ENCODE measurements at regions not wholly inside any gene's neighbourhood (a gene's known extent, or its start where the extent isn't known, plus 50 kb on each side); places are given as distances from the start of the nearest gene placed in this dataset.
"Not testable (repeated sequence)": the region's sequence is repeated elsewhere in the genome, so short reads cannot be mapped to it uniquely, and the experiment has no call there.

DNA sequence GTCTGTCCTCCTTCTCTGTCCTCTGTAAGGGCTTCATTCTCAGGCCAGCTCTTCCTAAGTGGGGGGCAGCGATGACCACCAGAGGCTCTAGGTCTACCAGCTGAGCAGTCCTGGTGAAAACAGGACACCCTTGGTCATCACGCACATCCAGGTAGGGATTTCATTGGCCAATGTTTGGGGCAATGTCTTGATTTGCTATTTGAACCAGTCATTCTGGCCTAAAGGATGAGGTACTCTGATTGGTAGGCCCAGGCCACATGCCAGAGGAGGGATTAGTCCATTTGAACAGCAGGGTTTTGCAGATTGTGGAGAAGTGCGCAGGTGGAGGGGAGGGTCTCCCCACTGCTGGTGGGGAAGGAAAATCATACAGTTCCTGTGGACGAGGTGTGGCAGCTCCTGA, 57.3 kb downstream of the PLXNA1 start:
- no peak overlapping the region for H3K4me3 Mint-ChIP-seq
- H3K27me3 Mint-ChIP-seq (ENCODE audit: insufficient read depth), result peaks cover 2% of the 10 kb centered on the region
- no peaks in the 10 kb centered on the region for H3K4me1 Mint-ChIP-seq (ENCODE audit: low read depth)
- intact Hi-C loops (cut with micrococcal nuclease), result no loop called here
- DNase-seq (ENCODE audit: low spot score), result no peak
- H3K27ac Mint-ChIP-seq, result no peak overlapping the region
- no peaks in the 10 kb centered on the region for H3K36me3 Mint-ChIP-seq (ENCODE audit: low read depth)
- no peaks in the 10 kb centered on the region for H3K9me3 Mint-ChIP-seq

DNA sequence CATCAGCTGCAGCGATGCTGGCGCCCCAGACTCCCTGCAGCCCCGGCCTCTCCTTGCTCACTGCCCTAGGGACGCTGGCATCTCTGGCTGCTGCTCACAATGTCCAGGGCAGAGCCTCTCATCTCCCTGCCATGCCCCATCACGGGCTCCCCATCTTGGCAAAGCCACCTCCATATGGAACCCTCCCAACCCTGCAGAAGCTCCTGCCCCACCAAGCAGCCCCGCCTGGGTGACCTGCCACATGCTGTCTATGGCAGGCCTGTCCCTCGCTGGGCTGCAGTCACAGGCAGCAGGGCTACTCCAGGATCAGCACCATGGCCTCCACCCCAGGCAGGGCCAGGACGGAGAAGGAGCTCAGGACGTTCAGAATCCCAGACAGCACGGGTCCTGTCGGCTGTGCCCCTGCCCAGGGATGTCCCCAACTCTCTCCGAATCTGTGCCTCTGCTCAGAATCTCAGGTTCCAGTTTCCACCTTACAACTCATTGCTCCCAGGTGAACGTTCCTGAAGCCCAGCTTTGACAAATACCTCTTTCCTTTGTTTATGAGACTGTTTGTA, 58.4 kb downstream of the PLXNA1 start:
- H3K4me3 Mint-ChIP-seq, result no peak overlapping the region
- H3K4me1 Mint-ChIP-seq (ENCODE audit: low read depth), result no peaks in the 10 kb centered on the region
- no peak overlapping the region for H3K27ac Mint-ChIP-seq
- H3K9me3 Mint-ChIP-seq, result no peaks in the 10 kb centered on the region
- H3K36me3 Mint-ChIP-seq (ENCODE audit: low read depth), result no peaks in the 10 kb centered on the region
- intact Hi-C loops (cut with micrococcal nuclease), result no loop called here
- no peak for DNase-seq (ENCODE audit: low spot score)
- H3K27me3 Mint-ChIP-seq (ENCODE audit: insufficient read depth), result peaks cover 2% of the 10 kb centered on the region

DNA sequence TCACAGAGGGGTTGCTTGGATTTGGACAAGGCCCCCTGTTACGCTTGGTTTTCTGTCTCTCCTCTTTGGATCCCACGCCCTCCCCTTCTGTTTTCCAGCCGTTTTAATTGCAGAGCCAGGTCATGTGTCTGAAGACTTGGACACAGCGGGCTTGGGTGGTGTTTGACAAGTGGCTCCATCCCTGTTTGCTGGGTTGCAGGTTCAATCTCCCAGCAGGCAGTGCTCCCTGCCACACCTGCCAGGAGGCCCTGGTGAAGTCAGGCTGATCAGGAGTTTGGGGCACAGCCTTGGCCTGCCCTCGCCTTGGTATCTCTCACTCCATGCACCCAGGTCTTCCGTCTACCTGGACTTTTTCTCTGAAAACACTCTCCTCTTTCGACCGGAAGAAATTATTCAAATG, 59.0 kb downstream of the PLXNA1 start:
- intact Hi-C loops (cut with micrococcal nuclease), result no loop called here
- no peaks in the 10 kb centered on the region for H3K9me3 Mint-ChIP-seq
- DNase-seq (ENCODE audit: low spot score), result no peak

DNA sequence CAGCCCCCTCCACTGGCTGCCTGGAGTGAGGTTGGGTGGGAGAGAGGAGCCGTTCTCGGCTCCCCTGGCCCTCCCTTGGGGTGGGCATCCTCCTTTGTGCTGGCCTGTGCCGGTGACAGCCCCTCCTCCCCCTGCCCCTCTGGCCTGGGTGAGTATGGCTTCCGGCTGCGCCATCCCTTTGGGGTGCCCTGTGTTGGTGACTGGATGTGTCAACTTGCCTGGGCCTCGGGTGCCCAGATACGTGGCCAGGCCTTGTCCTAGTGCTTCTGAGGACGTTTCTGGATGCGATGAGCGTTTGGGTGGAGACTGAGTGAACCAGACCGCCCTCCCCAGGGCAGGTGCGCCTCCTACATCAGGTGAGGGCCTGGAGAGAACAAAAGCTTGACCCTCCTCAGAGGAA, 59.7 kb downstream of the PLXNA1 start:
- H3K27me3 Mint-ChIP-seq (ENCODE audit: insufficient read depth), result peaks cover 2% of the 10 kb centered on the region
- no peaks in the 10 kb centered on the region for H3K36me3 Mint-ChIP-seq (ENCODE audit: low read depth)
- H3K4me3 Mint-ChIP-seq, result no peak overlapping the region
- no peaks in the 10 kb centered on the region for H3K9me3 Mint-ChIP-seq
- intact Hi-C loops (cut with micrococcal nuclease), result no loop called here
- H3K4me1 Mint-ChIP-seq (ENCODE audit: low read depth), result no peaks in the 10 kb centered on the region
- DNase-seq (ENCODE audit: low spot score), result no peak
- H3K27ac Mint-ChIP-seq, result no peak overlapping the region

More for the DNA sequence above, 59.0 kb downstream of the PLXNA1 start:
- H3K4me3 Mint-ChIP-seq, result no peak overlapping the region
- H3K27ac Mint-ChIP-seq, result no peak overlapping the region
- H3K36me3 Mint-ChIP-seq (ENCODE audit: low read depth), result no peaks in the 10 kb centered on the region
- H3K27me3 Mint-ChIP-seq (ENCODE audit: insufficient read depth), result peaks cover 2% of the 10 kb centered on the region
- no peaks in the 10 kb centered on the region for H3K4me1 Mint-ChIP-seq (ENCODE audit: low read depth)

DNA sequence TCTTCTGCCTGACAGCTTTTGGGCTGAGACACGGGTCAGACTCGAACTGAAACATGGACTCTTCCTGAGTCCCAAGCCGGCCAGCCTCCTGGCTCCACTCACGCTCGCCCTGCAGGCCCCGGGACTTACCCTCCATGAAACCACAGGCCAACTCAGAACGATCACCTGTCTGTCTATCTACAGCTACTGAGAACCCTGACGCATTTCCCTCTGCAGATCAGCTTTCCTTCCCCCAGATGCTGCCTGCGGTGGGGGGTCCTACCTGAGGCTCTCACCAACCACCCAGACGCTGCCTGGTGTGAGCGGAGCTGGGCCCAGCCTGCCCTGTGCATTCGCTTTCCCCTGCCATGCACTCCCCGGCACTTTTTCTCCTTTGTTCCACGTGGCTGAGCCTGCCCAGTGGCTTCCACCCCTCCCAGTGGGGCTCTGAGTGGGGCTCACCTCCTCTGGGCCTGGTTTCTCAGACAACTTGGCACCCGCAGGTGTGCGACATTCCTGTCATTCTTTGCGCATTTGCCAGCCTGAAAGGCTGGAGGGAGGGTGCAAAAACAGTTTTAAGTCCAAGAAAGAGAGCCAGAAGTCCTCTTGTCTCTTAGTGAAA, 60.2 kb downstream of the PLXNA1 start:
- Mint-ChIP-seq H3K4me3 (no peak overlapping the region), H3K4me1 (ENCODE audit: low read depth) (no peaks in the 10 kb centered on the region), H3K36me3 (ENCODE audit: low read depth) (no peaks in the 10 kb centered on the region), H3K27ac (no peak overlapping the region), H3K9me3 (no peaks in the 10 kb centered on the region), H3K27me3 (ENCODE audit: insufficient read depth) (peaks cover 2% of the 10 kb centered on the region)
- intact Hi-C loops (cut with micrococcal nuclease), result no loop called here
- no peak for DNase-seq (ENCODE audit: low spot score)

DNA sequence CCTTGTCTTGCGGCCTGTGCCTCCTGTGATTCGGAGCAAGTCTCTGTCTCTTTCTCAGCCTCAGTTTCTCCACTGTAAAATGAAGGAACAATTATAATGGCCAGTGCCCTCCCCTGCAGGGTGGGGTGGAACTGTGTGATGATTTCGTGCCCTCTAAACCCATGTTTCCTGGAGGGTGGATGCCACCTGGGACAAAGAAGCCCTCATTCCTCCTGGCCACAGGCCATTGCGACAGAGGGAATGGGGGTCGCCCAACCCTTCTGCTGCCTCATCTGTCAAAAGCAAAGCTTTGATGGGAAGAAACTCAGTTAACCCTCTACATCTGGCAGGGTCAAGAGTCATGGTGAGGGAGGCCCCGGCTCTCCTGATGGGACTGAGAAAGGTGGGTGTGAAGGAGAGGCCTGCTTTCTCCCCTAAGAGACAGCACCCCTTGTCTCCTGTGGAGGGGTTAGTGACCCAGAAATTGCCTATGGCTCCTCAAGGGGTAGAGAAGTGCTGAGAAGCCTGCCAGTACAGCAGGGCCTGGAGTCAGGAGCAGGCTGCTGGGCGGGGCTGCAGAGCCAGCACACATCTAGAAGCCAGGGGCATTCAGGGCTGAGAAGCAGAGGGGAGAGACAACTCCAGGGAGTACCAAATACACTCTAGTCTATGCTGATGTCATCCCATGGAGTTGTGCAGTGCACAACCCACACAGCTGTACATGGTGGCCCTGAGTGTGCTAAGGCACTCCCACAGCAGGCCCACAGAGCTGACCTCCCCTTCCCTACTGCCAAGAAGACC, 61.0 kb downstream of the PLXNA1 start:
- H3K4me1 Mint-ChIP-seq (ENCODE audit: low read depth), result no peaks in the 10 kb centered on the region
- H3K27ac Mint-ChIP-seq, result no peak overlapping the region
- H3K4me3 Mint-ChIP-seq, result no peak overlapping the region
- H3K36me3 Mint-ChIP-seq (ENCODE audit: low read depth), result no peaks in the 10 kb centered on the region
- intact Hi-C loops (cut with micrococcal nuclease), result no loop called here
- H3K9me3 Mint-ChIP-seq, result no peaks in the 10 kb centered on the region
- H3K27me3 Mint-ChIP-seq (ENCODE audit: insufficient read depth), result no peaks in the 10 kb centered on the region
- DNase-seq (ENCODE audit: low spot score), result no peak

DNA sequence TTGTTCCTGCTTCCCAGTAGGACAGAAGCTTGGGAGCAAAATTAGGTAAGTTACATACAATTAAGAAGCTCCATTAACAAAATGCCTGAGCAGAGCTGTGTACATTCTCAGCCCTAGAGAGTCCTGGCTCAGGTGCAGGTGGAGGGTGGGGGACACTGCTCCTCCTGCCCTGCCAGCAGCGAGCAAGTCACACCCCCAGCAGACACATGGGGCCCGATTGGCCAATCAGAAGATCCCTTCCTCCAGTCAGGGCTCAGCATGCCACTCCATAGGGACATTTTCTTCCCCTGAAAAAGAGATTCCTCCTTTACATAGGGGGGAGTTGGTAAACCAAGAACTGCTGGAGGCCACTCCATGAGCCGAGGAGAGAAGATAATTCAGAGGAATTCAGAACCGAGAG, 62.1 kb downstream of the PLXNA1 start:
- intact Hi-C loops (cut with micrococcal nuclease), result no loop called here
- Mint-ChIP-seq H3K36me3 (ENCODE audit: low read depth) (no peaks in the 10 kb centered on the region), H3K27me3 (ENCODE audit: insufficient read depth) (no peaks in the 10 kb centered on the region), H3K4me1 (ENCODE audit: low read depth) (no peaks in the 10 kb centered on the region), H3K4me3 (no peak overlapping the region), H3K27ac (no peak overlapping the region), H3K9me3 (no peaks in the 10 kb centered on the region)
- DNase-seq (ENCODE audit: low spot score), result no peak

DNA sequence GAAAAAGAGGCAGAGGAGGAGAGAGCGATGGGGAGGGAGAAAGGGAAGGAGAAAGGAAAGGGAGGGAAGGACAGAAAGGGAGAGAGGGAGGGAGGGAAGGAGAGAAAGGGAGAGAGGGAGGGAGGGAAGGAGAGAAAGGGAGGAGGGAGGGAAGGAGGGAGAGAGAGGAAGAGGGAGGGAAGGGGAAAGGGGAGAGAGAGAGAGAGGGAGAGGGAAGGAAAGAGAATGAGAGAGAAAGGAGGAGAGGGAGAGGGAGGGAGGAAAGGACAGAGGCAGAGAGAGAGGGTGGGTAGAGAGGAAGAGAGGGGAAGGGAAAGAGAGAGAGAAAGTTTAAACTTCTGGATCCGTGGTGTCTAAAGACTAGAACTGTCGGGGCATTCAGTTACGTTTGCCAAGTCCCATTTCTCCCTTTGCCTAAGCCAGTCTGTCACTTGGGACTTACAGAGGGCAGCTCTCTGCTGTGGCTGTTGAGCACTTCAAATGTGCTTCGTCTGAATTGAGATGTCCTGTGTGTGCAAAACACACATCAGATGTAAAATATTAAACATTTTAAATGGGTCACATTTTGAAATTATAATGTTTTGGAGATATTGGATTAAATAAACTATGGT, 62.6 kb downstream of the PLXNA1 start:
- Mint-ChIP-seq H3K4me1 (ENCODE audit: low read depth) (no peaks in the 10 kb centered on the region), H3K36me3 (ENCODE audit: low read depth) (no peaks in the 10 kb centered on the region), H3K4me3 (no peak overlapping the region), H3K27me3 (ENCODE audit: insufficient read depth) (no peaks in the 10 kb centered on the region), H3K27ac (no peak overlapping the region), H3K9me3 (no peaks in the 10 kb centered on the region)
- no peak for DNase-seq (ENCODE audit: low spot score)
- intact Hi-C loops (cut with micrococcal nuclease), result no loop called here

DNA sequence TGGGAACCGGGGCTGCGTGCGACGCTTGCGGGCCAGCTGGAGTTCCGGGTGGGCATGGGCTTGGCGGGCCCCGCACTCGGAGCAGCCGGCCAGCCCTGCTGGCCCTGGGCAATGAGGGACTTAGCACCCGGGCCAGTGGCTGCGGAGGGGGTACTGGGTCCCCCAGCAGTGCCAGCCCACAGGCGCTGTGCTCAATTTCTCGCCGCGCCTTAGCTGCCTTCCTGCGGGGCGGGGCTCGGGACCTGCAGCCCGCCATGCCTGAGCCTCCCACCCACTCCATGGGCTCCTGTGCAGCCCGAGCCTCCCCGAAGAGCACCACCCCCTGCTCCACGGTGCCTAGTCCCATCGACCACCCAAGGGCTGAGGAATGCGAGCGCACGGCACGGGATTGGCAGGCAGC, 63.8 kb downstream of the PLXNA1 start:
- H3K4me1 Mint-ChIP-seq (ENCODE audit: low read depth); intact Hi-C loops (cut with micrococcal nuclease); H3K27ac Mint-ChIP-seq; H3K4me3 Mint-ChIP-seq; H3K36me3 Mint-ChIP-seq (ENCODE audit: low read depth); H3K27me3 Mint-ChIP-seq (ENCODE audit: insufficient read depth); H3K9me3 Mint-ChIP-seq; DNase-seq (ENCODE audit: low spot score): not testable (repeated sequence)

DNA sequence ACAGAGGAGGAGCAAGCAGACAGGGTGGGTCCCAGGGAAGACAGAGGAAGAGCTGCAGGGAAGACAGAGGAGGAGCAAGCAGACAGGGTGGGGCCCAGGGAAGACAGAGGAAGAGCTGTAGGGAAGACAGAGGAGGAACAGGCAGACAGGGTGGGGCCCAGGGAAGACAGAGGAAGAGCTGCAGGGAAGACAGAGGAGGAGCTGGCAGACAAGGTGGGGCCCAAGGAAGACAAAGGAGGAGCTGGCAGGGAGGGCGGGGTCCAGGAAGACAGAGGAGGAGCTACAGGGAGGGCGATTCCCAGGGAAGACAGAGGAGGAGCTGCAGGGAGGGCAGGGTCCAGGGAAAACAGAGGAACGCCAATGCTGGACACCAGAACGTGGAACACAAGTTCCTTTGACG, 66.5 kb downstream of the PLXNA1 start:
- no peaks in the 10 kb centered on the region for H3K27me3 Mint-ChIP-seq (ENCODE audit: insufficient read depth)
- H3K27ac Mint-ChIP-seq, result no peak overlapping the region
- intact Hi-C loops (cut with micrococcal nuclease), result no loop called here
- no peak overlapping the region for H3K4me3 Mint-ChIP-seq
- H3K4me1 Mint-ChIP-seq (ENCODE audit: low read depth), result no peaks in the 10 kb centered on the region
- no peaks in the 10 kb centered on the region for H3K36me3 Mint-ChIP-seq (ENCODE audit: low read depth)
- no peaks in the 10 kb centered on the region for H3K9me3 Mint-ChIP-seq
- no peak for DNase-seq (ENCODE audit: low spot score)

DNA sequence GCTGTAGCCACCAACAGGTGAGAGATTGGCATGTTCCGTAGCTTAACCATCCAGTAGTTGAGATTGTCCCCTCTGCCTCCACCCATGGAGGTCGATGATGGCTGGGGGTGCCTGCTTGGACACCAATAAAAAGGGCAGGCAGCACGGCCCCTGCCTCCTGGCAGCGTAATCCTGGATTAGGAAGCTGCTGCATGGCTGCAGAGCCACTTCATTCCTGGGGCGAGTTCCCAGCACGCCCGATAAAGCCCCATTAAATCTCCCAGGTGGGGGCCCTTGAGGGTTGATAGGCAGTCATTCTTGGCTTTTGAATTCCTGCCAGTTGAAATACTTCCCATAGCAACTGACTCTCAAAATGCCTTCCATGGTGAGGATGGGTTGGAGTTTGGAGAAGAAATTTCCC, 67.8 kb downstream of the PLXNA1 start:
- no peak overlapping the region for H3K4me3 Mint-ChIP-seq
- no peak for DNase-seq (ENCODE audit: low spot score)
- no peaks in the 10 kb centered on the region for H3K36me3 Mint-ChIP-seq (ENCODE audit: low read depth)
- H3K9me3 Mint-ChIP-seq, result no peaks in the 10 kb centered on the region
- H3K4me1 Mint-ChIP-seq (ENCODE audit: low read depth), result no peaks in the 10 kb centered on the region
- peaks cover 1% of the 10 kb centered on the region for H3K27me3 Mint-ChIP-seq (ENCODE audit: insufficient read depth)
- intact Hi-C loops (cut with micrococcal nuclease), result no loop called here
- H3K27ac Mint-ChIP-seq, result no peak overlapping the region

DNA sequence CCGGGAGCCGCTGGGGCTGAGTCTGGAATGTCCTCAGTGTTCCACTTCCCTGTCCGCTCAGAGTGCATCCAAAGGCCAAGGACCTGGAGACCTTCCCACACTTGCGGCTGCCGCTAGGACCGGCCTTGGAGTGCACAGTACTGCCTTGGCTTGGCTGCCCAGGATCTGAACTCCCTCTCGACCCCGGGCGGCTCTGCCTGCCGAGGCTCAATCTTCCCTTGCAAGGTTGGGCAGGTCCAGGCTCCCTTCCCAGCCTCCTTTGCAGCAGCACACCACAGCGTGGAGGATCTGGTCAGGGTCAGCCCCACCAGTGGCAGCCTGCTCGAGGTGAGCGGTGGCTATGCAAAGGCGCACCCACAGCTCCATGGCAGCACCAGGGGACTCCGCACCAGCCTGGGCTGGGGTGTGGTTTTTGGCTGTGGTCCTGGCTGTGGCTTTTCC, 69.2 kb downstream of the PLXNA1 start:
- H3K27ac Mint-ChIP-seq, result no peak overlapping the region
- peaks cover under 1% of the 10 kb centered on the region for H3K9me3 Mint-ChIP-seq
- peaks cover 1% of the 10 kb centered on the region for H3K27me3 Mint-ChIP-seq (ENCODE audit: insufficient read depth)
- no peak for DNase-seq (ENCODE audit: low spot score)
- no peaks in the 10 kb centered on the region for H3K36me3 Mint-ChIP-seq (ENCODE audit: low read depth)
- H3K4me3 Mint-ChIP-seq, result no peak overlapping the region
- intact Hi-C loops (cut with micrococcal nuclease), result no loop called here
- H3K4me1 Mint-ChIP-seq (ENCODE audit: low read depth), result no peaks in the 10 kb centered on the region

DNA sequence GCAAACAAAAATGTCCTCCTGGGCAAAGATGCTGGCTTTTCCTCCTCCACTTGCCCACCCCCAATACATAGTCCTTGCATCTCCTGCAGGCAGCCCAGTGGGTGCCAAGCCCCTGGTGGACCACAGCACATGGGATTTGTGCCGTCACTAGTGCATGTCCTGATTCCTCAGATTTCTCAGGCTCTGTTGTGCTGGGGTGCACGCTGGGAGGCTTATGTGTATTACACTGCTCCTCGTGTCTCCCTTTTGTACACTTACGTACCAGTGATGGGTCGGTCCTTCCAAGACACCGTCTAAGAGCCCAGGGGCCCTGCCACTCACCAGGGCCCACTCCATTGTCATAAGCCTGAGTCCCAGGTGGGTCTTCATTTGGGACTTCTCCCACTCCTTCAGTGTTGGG, 70.1 kb downstream of the PLXNA1 start:
- DNase-seq (ENCODE audit: low spot score), result no peak
- Mint-ChIP-seq H3K4me3 (no peak overlapping the region), H3K4me1 (ENCODE audit: low read depth) (no peaks in the 10 kb centered on the region), H3K9me3 (peaks cover 7% of the 10 kb centered on the region), H3K27me3 (ENCODE audit: insufficient read depth) (peaks cover 1% of the 10 kb centered on the region), H3K36me3 (ENCODE audit: low read depth) (no peaks in the 10 kb centered on the region), H3K27ac (no peak overlapping the region)
- intact Hi-C loops (cut with micrococcal nuclease), result no loop called here
